Liver (tissue), 3 donors: ENCODE measurements at regions not wholly inside any gene's neighbourhood (a gene's known extent, or its start where the extent isn't known, plus 50 kb on each side); places are given as distances from the start of the nearest gene placed in this dataset.

Experiments used
- ATF3 ChIP-seq: IDR thresholded peaks from 2 replicates; pipeline ENCODE4 v1.6.1; 2016; ENCODE audit warnings: antibody characterized with exemption
- FOXA1 ChIP-seq: IDR thresholded peaks from 2 replicates; pipeline ENCODE4 v1.6.1; 2016; ENCODE audit warnings: antibody characterized with exemption
- GABPA ChIP-seq, 2 donors: IDR thresholded peaks in 1 of 2; conservative IDR thresholded peaks in 1 of 2; 2 replicates each; pipeline ENCODE4 v1.6.1; 2016; ENCODE audit warnings: antibody characterized with exemption in 2 of 2, mild to moderate bottlenecking in 1 of 2, moderate library complexity in 1 of 2
- HNF4A ChIP-seq, 2 donors: conservative IDR thresholded peaks; 2 replicates each; pipeline ENCODE4 v1.6.1; 2016; ENCODE audit warnings: antibody characterized with exemption in 2 of 2, mild to moderate bottlenecking in 2 of 2
- HNF4G ChIP-seq: IDR thresholded peaks from 2 replicates; pipeline ENCODE4 v1.6.1; 2016; ENCODE audit warnings: antibody characterized with exemption
- MAX ChIP-seq: IDR thresholded peaks from 2 replicates; pipeline ENCODE4 v1.6.1; 2016; ENCODE audit warnings: antibody characterized with exemption
- REST ChIP-seq: IDR thresholded peaks from 2 replicates; pipeline ENCODE4 v1.6.1; 2016; ENCODE audit warnings: antibody characterized with exemption, mild to moderate bottlenecking
- SP1 ChIP-seq: IDR thresholded peaks from 2 replicates; pipeline ENCODE4 v1.6.1; 2018; ENCODE audit warnings: antibody characterized with exemption, mild to moderate bottlenecking
- TAF1 ChIP-seq: conservative IDR thresholded peaks from 2 replicates; pipeline ENCODE4 v1.6.1; 2016; ENCODE audit warnings: antibody characterized with exemption, mild to moderate bottlenecking
- YY1 ChIP-seq: IDR thresholded peaks from 2 replicates; pipeline ENCODE4 v1.6.1; 2016; ENCODE audit warnings: antibody characterized with exemption, mild to moderate bottlenecking
- TF ChIP-seq, protein P1 (sequence below): fragments of 150-350 bp; IDR thresholded peaks from 2 replicates; pipeline ENCODE4 v1.5.1; 2017; ENCODE audit warnings: improper control_type of control experiment, low read depth, low read length; ENCODE audit not compliant: missing input control
- donor health status: healthy.
- donor health status: healthy.

DNA sequence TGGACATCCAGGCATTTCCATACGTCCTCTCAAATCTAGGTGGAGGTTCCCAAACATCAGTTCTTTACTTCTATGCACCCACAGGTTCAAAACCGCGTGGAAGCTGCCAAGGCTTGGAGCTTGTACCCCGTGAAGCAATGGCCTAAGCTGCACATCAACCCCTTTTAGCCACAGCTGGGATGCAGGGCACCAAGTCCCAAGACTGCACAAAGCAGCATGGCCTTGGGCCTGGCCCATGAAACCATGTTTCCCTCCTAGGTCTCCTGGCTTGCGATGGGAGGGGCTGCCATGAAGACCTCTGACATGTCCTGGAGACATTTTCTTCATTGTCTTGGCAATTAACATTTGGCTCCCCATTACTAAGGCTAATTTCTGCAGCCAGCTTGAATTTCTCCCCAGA lies 88.9 kb upstream of the CBLN4 start:
- TF ChIP-seq FOXA1 (no peak), HNF4G (no peak), HNF4A (conservative IDR thresholded peaks at IDR 0.05) (no peak), SP1 (no peak), MAX (no peak), TAF1 (no peak), REST (no peak), YY1 (no peak), ATF3 (no peak), GABPA (IDR thresholded peaks at IDR 0.05 in 1 of 2, conservative IDR thresholded peaks at IDR 0.05 in 1 of 2) (no peak)
- TF ChIP-seq, protein P1, sequence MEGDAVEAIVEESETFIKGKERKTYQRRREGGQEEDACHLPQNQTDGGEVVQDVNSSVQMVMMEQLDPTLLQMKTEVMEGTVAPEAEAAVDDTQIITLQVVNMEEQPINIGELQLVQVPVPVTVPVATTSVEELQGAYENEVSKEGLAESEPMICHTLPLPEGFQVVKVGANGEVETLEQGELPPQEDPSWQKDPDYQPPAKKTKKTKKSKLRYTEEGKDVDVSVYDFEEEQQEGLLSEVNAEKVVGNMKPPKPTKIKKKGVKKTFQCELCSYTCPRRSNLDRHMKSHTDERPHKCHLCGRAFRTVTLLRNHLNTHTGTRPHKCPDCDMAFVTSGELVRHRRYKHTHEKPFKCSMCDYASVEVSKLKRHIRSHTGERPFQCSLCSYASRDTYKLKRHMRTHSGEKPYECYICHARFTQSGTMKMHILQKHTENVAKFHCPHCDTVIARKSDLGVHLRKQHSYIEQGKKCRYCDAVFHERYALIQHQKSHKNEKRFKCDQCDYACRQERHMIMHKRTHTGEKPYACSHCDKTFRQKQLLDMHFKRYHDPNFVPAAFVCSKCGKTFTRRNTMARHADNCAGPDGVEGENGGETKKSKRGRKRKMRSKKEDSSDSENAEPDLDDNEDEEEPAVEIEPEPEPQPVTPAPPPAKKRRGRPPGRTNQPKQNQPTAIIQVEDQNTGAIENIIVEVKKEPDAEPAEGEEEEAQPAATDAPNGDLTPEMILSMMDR, result no peak
